ENCODE measurements at regions not wholly inside any gene's neighbourhood (a gene's known extent, or its start where the extent isn't known, plus 50 kb on each side); places are given as distances from the start of the nearest gene placed in this dataset.

DNA sequence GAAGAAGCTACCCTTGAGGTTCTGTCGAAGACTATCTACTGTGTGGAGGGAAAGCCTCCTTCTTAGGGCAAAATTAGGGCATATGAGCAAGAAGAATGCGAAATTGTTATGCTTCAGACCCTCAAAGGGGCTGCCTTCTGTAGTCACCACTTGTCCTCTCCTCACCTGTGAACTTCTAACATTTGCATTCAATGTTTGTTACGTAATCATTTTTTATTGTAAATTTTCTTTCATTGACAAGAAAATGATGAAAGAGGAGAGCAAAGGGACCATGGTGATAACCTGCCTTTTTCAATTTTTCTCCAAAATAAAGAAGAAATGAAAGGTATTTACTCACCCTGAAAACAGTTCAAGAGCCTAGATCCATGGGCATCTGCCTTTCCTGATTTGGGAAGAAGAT is 193.0 kb downstream of the SP3 start:
- Histone ChIP-seq H2BK15ac (ENCODE audit: low read length) (no peak overlapping the region; the same call in 1 of the 2 replicates), H3K23ac (ENCODE audit: insufficient read length) (no peak overlapping the region), H3K27me3 (replicated peaks in 1 of 4; ENCODE audit: control insufficient read depth in 3 of 4, extremely low read depth in 1 of 4, insufficient read depth in 3 of 4, low read length in 3 of 4) (no peaks in the 10 kb centered on the region), H3K9me3 (ENCODE audit: insufficient read depth in 2 of 2, low read depth in 1 of 2, low read length in 1 of 2) (no peaks in the 10 kb centered on the region), H2BK5ac (ENCODE audit: low read depth, low read length) (no peak overlapping the region), H2BK120ac (replicated peaks; ENCODE audit: low read depth, low read length) (no peak overlapping the region), H3K56ac (replicated peaks; ENCODE audit: insufficient read length, low read depth, low read length) (no peak overlapping the region), H3K4ac (replicated peaks; ENCODE audit: insufficient read length, low read depth, low read length) (no peak overlapping the region), H4K20me1 (replicated peaks in 1 of 2; ENCODE audit: control insufficient read depth in 1 of 2, insufficient read depth in 2 of 2, low read length in 2 of 2) (no peaks in the 10 kb centered on the region), H3K9ac (replicated peaks in 1 of 4; ENCODE audit: extremely low read depth in 1 of 4, low read depth in 3 of 4, low read length in 3 of 4) (no peak overlapping the region), H2BK12ac (ENCODE audit: low read depth, low read length) (no peak overlapping the region), H3K36me3 (ENCODE audit: control insufficient read depth in 2 of 4, insufficient read depth in 4 of 4, low read length in 3 of 4) (no peaks in the 10 kb centered on the region; a peak in 1 of 8 replicates), H2AFZ (ENCODE audit: low read length) (no peak overlapping the region), H4K8ac (ENCODE audit: extremely low read depth, insufficient read depth, low read length) (no peak overlapping the region), H3K79me1 (ENCODE audit: low read depth, low read length) (no peaks in the 10 kb centered on the region), H3K4me3 (ENCODE audit: extremely low read depth in 1 of 4, insufficient read depth in 2 of 4, low read depth in 3 of 4, low read length in 4 of 4) (no peak overlapping the region), H3K27ac (ENCODE audit: low read depth, low read length) (no peak overlapping the region), H4K91ac (replicated peaks; ENCODE audit: insufficient read length, low read length) (no peak overlapping the region), H2BK20ac (ENCODE audit: low read length) (no peak overlapping the region), H3K14ac (ENCODE audit: insufficient read length) (no peak overlapping the region), H2AK5ac (ENCODE audit: low read depth, low read length) (no peak overlapping the region), H4K5ac (ENCODE audit: insufficient read length, low read depth, low read length) (no peak overlapping the region), H3K79me2 (ENCODE audit: control insufficient read depth in 1 of 2, insufficient read depth in 2 of 2, low read length in 2 of 2) (no peaks in the 10 kb centered on the region), H3K23me2 (ENCODE audit: low read depth, low read length) (no peaks in the 10 kb centered on the region), H3K4me1 (replicated peaks in 1 of 4; ENCODE audit: control insufficient read depth in 3 of 4, insufficient read depth in 4 of 4, low read length in 3 of 4) (peaks cover 2 to 5% (median 3%) of the 10 kb centered on the region in 4 experiments; a peak in 3 of 7 replicates), H3K4me2 (ENCODE audit: insufficient read depth in 1 of 2, low read depth in 2 of 2, low read length in 2 of 2) (no peak overlapping the region), H3K18ac (ENCODE audit: extremely low read depth, low read length) (no peak overlapping the region)
- POLR2A ChIA-PET (ENCODE audit: partially characterized antibody): no interaction called here
- FAIRE-seq: no peak
- CTCF ChIA-PET (ENCODE audit: partially characterized antibody): interaction anchor here (1.1 to 1.7 kb wide), 2 partner anchors 11 to 370 kb away, joined by 3 to 4 read pairs; no protein-coding TSS in a partner anchor
- 91% methylated on average over 3 of the region's 3 CpGs; no CpG with 5 or more reads in 1 of the 2 experiments for WGBS, 2 experiments (ENCODE audit: extremely low coverage in 1 of 2, insufficient coverage in 1 of 2, insufficient read length in 1 of 2, insufficient replicate concordance in 2 of 2, low coverage in 1 of 2, low lambda C conversion rate in 2 of 2, missing lambda C conversion rate in 1 of 2)
- DNase-seq (ENCODE audit: low read depth in 1 of 2, low spot score in 2 of 2): no peak
- TF ChIP-seq BRCA1 (IDR thresholded peaks at IDR 0.05; ENCODE audit: low read depth, low read length) (no peak), CTBP2 (IDR thresholded peaks at IDR 0.05; ENCODE audit: borderline replicate concordance, insufficient read depth, insufficient read length, low read length) (no peak), NRF1 (IDR thresholded peaks at IDR 0.05; ENCODE audit: low read depth, low read length) (no peak), POLR2A (IDR thresholded peaks at IDR 0.05; ENCODE audit: control extremely low read depth in 1 of 2, low read depth in 2 of 2, low read length in 2 of 2) (no peak)
